Suppressor macrophage treated with lipopolysaccharide for 1 hour (primary cell): ENCODE measurements at regions not wholly inside any gene's neighbourhood (a gene's known extent, or its start where the extent isn't known, plus 50 kb on each side); places are given as distances from the start of the nearest gene placed in this dataset.

Experiments
- DNase-seq, 3 donors: peaks; one replicate each; pipeline ENCODE4 v3.0.0-alpha.2; 2020 to 2022

DNA sequence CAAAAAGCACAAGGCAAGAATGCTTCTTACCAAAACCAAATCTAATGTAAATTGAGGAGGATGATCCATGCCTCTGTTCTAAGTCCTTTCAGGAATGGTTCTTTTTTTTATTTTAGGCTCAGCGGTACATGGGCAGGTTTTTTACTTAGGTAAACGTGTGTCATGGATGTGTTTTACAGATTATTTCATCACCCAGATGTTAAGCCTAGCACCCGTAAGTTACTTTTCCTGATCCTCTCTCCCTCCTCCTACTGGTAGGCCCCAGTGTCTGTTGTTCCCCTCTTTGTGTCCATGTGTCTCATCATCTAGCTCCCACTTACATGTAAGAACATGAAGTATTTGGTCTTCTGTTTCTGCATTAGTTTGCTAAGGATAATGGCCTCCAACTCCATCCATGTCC, 289.2 kb upstream of the THBS1 start:
- DNase-seq, result no peak

GRCh38 chr15:39296955-39297354, 283.9 kb upstream of the THBS1 start:
- no peak for DNase-seq

DNA sequence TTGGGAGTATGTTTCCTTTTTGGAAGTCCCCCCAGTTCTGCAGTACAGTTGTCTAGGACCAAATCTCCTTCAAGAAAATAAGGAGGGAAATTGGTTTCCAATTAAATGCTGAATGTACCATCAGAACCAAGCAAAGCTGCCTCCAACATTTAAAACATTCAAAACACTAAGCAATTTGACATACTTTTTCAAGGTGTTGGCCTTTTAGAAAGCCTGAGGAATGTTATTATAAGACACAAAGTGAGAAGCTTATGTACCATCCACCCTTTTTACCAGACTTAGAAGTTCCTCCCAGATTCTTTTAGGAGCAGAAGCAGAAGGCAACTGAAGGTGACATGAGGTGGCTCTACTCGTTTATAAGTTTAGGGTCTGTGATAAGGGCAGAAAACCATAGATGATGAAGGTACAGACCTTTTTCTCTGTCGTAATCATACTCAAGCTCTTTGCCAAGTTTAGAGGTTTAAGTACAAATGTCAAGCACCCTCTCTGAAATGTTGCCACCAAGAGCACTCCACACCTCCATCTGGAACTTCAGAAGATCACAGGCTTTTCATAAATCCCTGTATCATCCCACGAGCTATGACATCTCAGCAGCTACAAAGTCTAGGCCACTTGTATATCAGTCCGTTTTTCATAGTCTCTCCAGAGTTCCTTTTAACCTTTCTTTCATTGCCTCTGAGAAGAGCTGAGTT, 282.5 kb upstream of the THBS1 start:
- no peak for DNase-seq

DNA sequence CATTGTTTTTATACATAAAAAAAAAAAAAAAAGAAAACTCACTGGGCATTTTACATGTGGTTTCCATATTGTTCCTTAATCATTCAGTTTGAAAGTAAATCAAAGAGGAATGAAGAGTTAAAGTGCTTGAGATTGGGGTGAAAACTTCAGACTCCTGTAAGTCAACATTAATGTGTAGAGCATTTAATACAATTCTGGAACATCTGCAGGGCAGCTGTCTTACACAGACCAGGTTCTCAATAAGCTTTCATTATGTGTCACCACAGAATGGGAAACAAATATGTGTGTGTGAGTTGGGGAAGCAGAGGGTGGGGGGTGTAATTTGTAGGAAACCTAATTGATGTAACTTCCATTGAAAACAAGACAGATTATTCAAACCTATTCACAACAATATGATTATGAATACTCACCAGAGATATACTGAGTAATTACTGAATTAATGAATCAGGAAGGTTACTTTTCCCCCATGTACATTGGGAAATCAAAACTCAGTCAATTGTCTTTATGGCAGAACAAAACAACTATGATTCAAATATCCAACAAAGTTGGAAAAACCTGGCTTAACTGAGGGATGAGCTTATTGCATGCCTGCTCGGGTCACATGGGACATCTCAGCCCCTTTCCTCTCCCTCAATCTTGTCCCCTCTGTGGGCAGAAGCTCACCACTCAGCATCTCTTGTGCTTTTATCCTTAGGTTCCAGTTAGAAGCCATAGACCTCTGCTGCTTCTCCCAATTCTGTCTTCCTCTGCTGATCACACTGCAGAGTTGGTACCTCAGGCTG, 281.2 kb upstream of the THBS1 start:
- no peak for DNase-seq

DNA sequence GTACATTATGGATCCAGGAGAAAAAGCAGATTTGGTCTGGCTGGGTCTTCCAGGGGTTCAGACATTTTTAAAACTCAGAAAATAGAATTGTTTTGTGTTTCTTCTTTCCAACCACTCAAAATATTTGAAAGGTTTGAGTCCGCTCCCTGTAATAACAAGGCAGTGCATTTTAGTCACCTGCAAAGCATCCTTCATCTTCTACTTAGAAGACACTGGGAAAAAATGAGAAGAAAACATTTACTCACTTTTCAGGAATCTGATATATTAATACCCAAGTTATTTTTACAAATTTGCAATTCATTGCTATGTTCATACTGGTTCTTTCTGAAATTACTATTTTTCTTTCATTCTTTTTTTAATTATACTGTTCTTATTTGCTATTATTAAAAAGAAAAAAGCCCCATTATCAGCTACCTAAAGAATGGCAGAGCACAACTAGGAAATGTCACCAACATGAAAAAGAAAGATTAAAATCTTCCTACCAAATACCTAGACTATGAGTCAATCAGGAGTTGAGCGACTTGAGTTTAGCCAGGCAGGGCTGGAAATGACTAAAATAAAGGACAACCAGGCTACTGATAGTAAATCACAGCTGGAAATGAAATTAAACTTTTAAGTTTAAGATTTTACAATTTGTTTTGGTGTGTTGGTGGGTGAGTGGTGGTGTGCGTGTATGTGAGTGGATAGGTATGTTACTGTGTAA, 280.3 kb upstream of the THBS1 start:
- no peak for DNase-seq

- DNase-seq, result peak in 1 of 3 donors; percentile 19
Observed at GRCh38 chr15:39301589-39301999, 279.3 kb upstream of the THBS1 start.

- no peak for DNase-seq
Observed at GRCh38 chr15:39302936-39303335, 277.9 kb upstream of the THBS1 start.

- no peak for DNase-seq
Observed at GRCh38 chr15:39304201-39304841, 276.6 kb upstream of the THBS1 start.

- DNase-seq, result no peak
Observed at GRCh38 chr15:39304931-39305728, 275.7 kb upstream of the THBS1 start.

DNA sequence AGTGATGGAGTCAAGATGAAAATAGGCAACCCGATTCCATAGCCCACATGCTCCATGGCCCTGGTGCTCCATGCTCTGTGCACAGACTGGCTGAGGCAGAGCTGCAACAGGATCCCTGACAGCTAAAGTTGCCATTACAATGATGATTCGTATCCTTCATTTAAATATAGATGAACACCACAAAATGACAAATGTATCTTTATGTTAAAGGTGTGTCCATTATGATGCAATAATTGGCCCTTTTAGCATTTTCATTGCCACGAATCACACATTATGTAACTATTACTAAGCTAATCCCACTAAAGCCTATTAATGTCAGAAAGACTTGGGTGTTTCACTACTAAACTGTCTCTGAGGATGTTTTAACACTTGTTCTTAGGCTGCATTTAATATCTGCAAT, 270.2 kb upstream of the THBS1 start:
- no peak for DNase-seq

- peak in 2 of 3 donors; percentile 59 to 64 for DNase-seq
Observed at GRCh38 chr15:39312984-39313383, 267.9 kb upstream of the THBS1 start.

- DNase-seq, result peak in 1 of 3 donors; percentile 7
Observed at GRCh38 chr15:39313467-39313866, 267.4 kb upstream of the THBS1 start.

GRCh38 chr15:39313881-39314280, 267.0 kb upstream of the THBS1 start:
- no peak for DNase-seq

DNA sequence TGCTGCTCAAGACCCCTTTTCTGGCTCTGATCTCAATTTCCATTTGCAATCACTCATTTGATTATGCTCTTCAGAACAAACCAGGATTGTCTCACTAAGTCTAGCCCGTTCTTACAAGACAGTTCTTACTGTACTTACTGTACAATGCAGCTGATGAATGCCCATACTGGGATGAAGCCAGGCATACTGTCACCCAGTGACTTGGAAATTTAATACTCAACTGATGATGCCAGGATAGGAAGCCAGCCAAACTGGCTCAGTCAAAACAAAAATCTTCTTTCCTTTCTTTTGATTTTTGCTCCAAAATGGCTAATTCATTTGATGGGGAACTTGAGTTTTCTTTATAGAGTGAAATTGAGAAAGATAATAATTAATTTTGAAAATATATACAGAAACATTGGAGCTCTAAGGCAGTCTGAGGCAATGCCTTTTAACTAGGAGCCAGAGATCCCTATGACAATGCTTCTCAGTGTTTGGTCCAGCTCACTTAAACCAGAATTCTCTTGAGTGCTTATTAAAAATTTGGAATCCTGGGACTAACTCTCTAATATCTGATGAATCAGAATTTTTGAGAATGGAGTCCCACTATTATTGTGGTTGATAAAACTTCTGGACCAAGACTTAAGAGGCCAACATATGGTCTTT, 265.6 kb upstream of the THBS1 start:
- no peak for DNase-seq

DNA sequence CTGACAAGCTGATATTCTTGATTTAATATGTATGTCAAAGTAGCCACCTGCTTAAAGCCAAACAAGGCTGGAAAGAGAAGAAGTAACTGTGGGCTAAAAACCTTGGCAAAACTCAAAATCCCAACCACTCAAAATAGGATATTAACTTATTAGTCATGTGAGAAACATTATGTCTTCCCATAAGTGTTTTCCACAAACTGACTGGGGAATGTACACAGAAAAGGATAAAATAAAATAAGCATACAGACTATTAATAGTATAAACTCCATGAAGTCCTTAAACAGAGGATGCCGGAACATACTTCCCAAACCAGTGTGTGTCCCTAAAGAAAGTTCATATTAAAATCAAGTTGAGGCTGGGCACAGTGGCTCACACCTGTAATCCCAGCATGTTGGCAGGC, 263.7 kb upstream of the THBS1 start:
- DNase-seq, result no peak

DNA sequence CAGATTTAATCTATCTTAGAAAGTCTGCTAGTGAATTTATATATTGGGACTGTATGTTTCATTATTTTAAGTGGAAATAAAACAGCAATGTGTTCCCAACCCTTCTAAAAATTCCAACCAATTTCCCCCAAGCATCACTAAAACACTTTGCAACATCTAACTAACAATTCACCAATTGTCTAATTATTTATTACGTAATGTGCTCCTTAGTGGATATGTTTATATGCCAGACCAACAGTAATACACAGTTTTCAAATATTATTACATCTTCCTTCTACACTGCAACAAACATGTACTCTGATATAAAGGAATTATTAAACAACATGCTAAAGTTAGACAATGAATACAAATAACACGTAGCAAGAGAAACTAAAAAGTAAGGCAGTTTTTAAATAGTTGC, 262.6 kb upstream of the THBS1 start:
- DNase-seq, result no peak

- no peak for DNase-seq
Observed at GRCh38 chr15:39320355-39320754, 260.5 kb upstream of the THBS1 start.

DNA sequence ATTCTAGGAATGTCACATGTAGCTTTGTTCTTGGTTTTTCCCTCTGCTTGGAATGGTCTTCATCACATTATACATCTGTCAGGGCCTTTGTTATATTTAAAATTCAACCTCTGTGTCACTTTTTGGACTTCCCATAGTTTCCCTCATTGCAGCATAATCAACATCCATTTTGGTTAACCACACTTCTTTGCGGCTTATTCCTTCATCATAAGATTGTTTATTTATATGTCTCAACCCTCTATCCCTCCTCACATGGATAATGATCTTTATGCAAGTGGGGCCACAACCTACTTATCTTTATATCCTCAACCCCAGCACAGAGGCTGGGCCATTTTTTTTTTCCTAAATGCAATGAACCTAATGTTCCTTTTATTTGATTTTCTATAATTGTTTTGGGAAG, 260.0 kb upstream of the THBS1 start:
- no peak for DNase-seq

DNA sequence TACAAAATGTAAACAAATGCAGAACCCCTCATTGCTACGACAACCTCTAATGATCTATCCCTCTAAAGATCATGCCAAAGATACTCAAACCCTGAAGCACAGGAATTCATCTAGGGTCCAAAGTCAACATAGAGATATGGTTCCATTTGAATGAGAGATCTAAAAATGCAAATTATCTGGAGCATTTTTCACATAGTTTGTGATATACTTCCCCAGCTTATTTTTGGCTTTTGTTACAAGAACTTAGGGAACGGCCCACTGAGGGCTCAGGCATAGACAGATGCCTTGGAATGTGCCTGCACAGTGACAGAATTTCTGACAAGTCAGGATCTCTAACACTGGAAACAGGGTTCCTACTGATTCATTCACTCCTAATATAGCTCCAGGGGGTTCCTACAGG, 258.9 kb upstream of the THBS1 start:
- no peak for DNase-seq

DNA sequence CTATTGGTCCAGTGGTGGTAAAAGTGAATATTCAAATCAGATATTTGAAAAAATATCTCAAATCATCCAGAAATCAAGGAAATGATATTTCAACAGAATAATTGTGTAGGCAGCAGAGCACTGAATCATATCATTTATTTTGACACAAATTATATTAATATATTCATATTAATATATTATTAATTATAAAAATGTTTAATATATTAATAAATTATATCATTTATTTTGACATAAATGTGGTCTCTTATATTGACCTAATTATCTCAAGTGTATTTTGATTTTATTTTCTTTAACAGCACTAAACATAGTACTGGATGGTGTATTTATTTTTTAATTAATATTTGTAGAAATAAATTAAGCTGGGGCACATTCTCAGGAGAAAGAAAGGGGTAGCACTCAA, 257.7 kb upstream of the THBS1 start:
- no peak for DNase-seq

DNA sequence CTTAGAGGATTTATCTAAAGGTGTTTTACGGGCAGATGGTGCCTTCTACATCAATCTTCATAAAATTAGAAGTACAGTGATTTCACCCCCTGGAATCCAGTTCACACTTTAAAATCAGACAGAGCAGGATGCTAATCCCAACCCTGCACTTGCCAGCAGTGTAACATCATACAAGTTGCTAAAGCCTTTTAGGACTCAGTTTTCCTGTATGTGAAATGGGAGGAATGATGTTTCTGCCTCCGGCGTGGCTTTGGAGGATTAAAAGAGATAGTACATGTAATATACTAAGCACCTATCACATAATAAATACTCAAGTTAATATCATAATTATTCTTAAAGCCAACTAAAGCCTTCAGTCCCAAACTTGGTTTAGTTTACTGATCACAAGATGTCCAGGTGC, 257.2 kb upstream of the THBS1 start:
- DNase-seq, result no peak
